Renal pelvis (tissue), 1 donor: ENCODE measurements at regions not wholly inside any gene's neighbourhood (a gene's known extent, or its start where the extent isn't known, plus 50 kb on each side); places are given as distances from the start of the nearest gene placed in this dataset.

Experiments used
- DNase-seq: peaks from one replicate; pipeline ENCODE4 v3.0.0-alpha.2; 2013

DNA sequence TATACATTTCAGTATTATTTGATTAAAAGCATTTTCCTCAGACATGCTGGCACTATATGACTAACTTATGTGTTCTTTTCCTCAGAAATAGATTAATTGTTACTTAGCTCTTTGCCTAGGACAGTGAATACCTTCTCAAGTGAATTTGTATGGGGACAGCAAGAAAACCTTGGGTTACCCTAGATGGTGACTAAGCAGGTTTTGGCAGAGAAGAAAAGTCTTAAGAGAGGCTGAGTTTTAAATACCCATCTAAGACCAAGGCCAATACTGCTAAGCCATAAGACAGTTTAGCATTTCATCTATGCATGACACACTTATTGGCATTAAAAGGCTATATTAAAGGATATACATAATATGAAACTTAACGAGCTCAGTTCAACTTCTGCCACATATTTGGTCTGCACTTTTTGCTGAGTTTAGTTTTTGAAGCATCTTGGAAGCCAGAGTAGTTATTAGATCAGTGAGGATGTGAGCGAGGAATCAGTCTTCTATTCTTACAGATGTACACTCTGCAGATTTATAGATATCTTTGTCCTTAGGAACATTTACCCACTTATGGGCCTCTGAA, 54.6 kb upstream of the FAM3C start:
- no peak for DNase-seq

DNA sequence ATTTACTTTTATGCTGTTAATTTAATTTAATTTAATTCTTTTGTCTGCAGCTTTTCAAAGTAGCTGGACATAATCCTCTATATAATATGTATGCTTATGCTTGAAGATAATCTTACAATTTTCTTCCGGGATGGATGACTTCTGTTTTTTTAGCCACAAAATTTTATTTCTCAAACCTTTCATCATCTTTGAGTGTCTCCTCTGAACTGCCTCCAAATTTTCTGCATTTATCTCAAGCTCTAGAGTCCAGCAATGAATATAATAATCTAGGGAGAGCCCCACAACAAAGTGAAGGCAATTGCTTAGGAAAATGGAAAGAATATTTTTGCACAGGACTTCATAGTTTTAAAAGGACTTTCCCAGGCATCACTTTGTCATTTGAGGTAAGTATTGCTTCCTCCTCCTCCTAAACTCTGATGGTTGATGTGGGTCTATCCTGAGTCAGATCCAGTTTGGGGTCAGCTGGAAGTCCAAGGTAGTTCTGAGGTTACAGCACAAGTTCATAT, 53.7 kb upstream of the FAM3C start:
- no peak for DNase-seq

GRCh38 chr7:121449329-121449728, 53.2 kb upstream of the FAM3C start:
- DNase-seq, result no peak

DNA sequence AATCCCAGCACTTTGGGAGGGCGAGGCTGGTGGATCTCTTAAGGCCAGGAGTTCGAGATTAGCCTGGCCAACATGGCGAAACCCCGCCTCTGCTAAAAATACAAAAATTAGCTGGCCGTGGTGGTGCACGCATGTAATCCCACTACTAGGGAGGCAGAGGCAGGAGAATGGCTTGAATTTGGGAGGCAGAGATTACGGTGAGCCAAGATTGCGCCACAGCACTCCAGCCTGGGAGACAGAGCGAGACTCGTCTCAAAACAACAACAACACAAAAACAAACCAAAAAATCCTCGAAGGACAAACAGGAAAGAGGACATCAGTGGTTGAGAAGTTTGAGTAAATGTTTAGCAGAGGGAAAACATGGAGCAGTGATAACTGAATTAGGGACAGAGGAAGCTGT, 52.3 kb upstream of the FAM3C start:
- no peak for DNase-seq

DNA sequence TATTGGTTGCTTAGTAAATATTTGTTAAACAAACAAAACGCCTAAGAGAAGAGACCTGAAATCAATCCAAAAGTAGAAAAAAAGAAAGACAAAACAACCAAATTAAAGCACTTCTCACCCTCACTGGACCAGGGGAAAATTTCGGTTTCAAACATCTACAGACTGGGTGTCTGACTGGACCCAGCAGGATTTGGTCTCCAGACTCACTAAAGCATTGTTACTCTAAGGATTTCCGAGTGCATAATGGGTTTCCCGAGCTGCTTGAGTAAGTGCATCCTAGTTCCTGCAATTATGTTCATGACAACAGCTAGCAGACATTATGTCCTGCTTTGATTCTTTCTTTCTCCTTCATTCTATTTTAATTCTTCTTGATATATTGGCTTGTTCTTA, 51.8 kb upstream of the FAM3C start:
- DNase-seq, result no peak

- DNase-seq, result no peak
Measured at GRCh38 chr7:121447243-121447910, 51.3 kb upstream of the FAM3C start.

- no peak for DNase-seq
Measured at GRCh38 chr7:121446526-121446925, 50.4 kb upstream of the FAM3C start.
